IMR-90 (cell line): ENCODE measurements at regions not wholly inside any gene's neighbourhood (a gene's known extent, or its start where the extent isn't known, plus 50 kb on each side); places are given as distances from the start of the nearest gene placed in this dataset.

Experiments
- ATAC-seq: fragments of 200-7000 bp; cut with Tn5 transposase; 2 replicates; pipeline ENCODE4 v1.9.1; 2020; ENCODE audit warnings: low read depth, mild to moderate bottlenecking, moderate library complexity
- BruUV-seq: library from RNA; stranded (reverse); fragments of 400-500 nt; replicated peaks from 2 replicates; lab custom pipeline; 2021; lab: Mats Ljungman, UMichigan
- CTCF ChIA-PET: fragments of 300-600 bp; formaldehyde crosslinking; extraction: SDS; loops from one replicate; lab custom pipeline; 2021; ENCODE audit warnings: antibody characterized with exemption; lab: Yijun Ruan, JAX
- POLR2A ChIA-PET: fragments of 300-600 bp; sonication (Branson Sonifier 250); formaldehyde crosslinking; loops from one replicate; lab custom pipeline; 2022; ENCODE audit warnings: antibody characterized with exemption; ENCODE audit not compliant: unreplicated experiment; lab: Charles Lee
- DNase-seq: peaks from one replicate; pipeline ENCODE4 v3.0.0; 2013
- H2AFZ ChIP-seq: replicated peaks from 2 replicates; pipeline ENCODE3; 2013; ENCODE audit warnings: low read length, mild to moderate bottlenecking; ENCODE audit not compliant: poor library complexity
- H2AK5ac ChIP-seq: 2 replicates; pipeline ENCODE4 v1.6.1; 2013; ENCODE audit warnings: low read depth, low read length, inconsistent platforms
- H2AK9ac ChIP-seq: replicated peaks from 2 replicates; pipeline ENCODE3; 2013; ENCODE audit warnings: mild to moderate bottlenecking, low read depth, low read length, moderate library complexity; ENCODE audit not compliant: poor library complexity
- H2BK120ac ChIP-seq: 2 replicates; pipeline ENCODE4 v1.6.1; 2013; ENCODE audit warnings: low read depth, low read length, inconsistent platforms
- H2BK15ac ChIP-seq: 3 replicates; pipeline ENCODE4 v1.6.1; 2013; ENCODE audit warnings: low read depth, low read length, inconsistent platforms
- H2BK20ac ChIP-seq: 2 replicates; pipeline ENCODE4 v1.6.1; 2013; ENCODE audit warnings: low read depth, mild to moderate bottlenecking, inconsistent platforms, low read length, moderate library complexity
- H2BK5ac ChIP-seq: 2 replicates; pipeline ENCODE4 v1.6.1; 2013; ENCODE audit warnings: mild to moderate bottlenecking, low read depth, low read length, inconsistent platforms; ENCODE audit not compliant: poor library complexity, severe bottlenecking
- H3K14ac ChIP-seq: replicated peaks from 2 replicates; pipeline ENCODE4 v1.6.1; 2013; ENCODE audit warnings: low read depth, low read length, inconsistent platforms
- H3K18ac ChIP-seq: 2 replicates; pipeline ENCODE4 v1.6.1; 2013; ENCODE audit warnings: low read depth, low read length, control low read depth
- H3K23ac ChIP-seq: 2 replicates; pipeline ENCODE4 v1.6.1; 2013; ENCODE audit warnings: low read depth, low read length, inconsistent platforms
- H3K27ac ChIP-seq: 2 replicates; pipeline ENCODE4 v1.5.1; 2013; ENCODE audit warnings: mild to moderate bottlenecking, control low read depth, low read length; ENCODE audit not compliant: insufficient read depth
- H3K27me3 ChIP-seq: 2 replicates; pipeline ENCODE4 v1.6.1; 2013; ENCODE audit warnings: low read length; ENCODE audit not compliant: control insufficient read depth, insufficient read depth
- H3K36me3 ChIP-seq: 2 replicates; pipeline ENCODE4 v1.6.1; 2013; ENCODE audit warnings: low read length, mixed read lengths; ENCODE audit not compliant: control insufficient read depth, insufficient read depth
- H3K4ac ChIP-seq: 2 replicates; pipeline ENCODE4 v1.6.1; 2013; ENCODE audit warnings: low read depth, low read length, inconsistent platforms
- H3K4me1 ChIP-seq: 2 replicates; pipeline ENCODE4 v1.6.1; 2013; ENCODE audit warnings: low read length, mixed read lengths; ENCODE audit not compliant: control insufficient read depth, insufficient read depth
- H3K4me2 ChIP-seq: 2 replicates; pipeline ENCODE4 v1.6.1; 2013; ENCODE audit warnings: low read depth, mild to moderate bottlenecking, control low read depth, low read length, moderate library complexity
- H3K4me3 ChIP-seq: 2 replicates; pipeline ENCODE4 v1.5.1; 2013; ENCODE audit warnings: low read depth, mild to moderate bottlenecking, control low read depth, low read length, moderate library complexity; ENCODE audit not compliant: insufficient read depth
- H3K56ac ChIP-seq: 2 replicates; pipeline ENCODE4 v1.6.1; 2013; ENCODE audit warnings: low read length, inconsistent platforms; ENCODE audit not compliant: insufficient read depth; ENCODE audit errors: extremely low read depth
- H3K79me1 ChIP-seq, 2 experiments: 2 replicates each; pipeline ENCODE4 v1.6.1; 2013; ENCODE audit warnings: low read length in 2 of 2, inconsistent platforms in 1 of 2, low read depth in 1 of 2
- H3K9ac ChIP-seq: 2 replicates; pipeline ENCODE4 v1.6.1; 2013; ENCODE audit warnings: low read depth, low read length, control low read depth
- H3K9me1 ChIP-seq: 2 replicates; pipeline ENCODE4 v1.6.1; 2013; ENCODE audit warnings: low read length, inconsistent platforms; ENCODE audit not compliant: insufficient read depth
- H3K9me3 ChIP-seq: 2 replicates; pipeline ENCODE4 v1.6.1; 2013; ENCODE audit warnings: low read length; ENCODE audit not compliant: control insufficient read depth, insufficient read depth
- H4K20me1 ChIP-seq: 2 replicates; pipeline ENCODE4 v1.6.1; 2013; ENCODE audit warnings: low read length, inconsistent platforms; ENCODE audit not compliant: insufficient read depth
- H4K5ac ChIP-seq: 2 replicates; pipeline ENCODE4 v1.6.1; 2013; ENCODE audit warnings: mild to moderate bottlenecking, low read depth, low read length, control low read depth
- H4K8ac ChIP-seq, 2 experiments: 2 replicates each; pipeline ENCODE4 v1.6.1; 2013; ENCODE audit warnings: low read depth in 2 of 2, low read length in 2 of 2, control low read depth in 1 of 2, inconsistent platforms in 1 of 2
- H4K91ac ChIP-seq: 2 replicates; pipeline ENCODE4 v1.6.1; 2013; ENCODE audit warnings: low read depth, low read length, inconsistent platforms; ENCODE audit not compliant: insufficient read depth
- BHLHE40 ChIP-seq: fragments of 150-350 bp; IDR thresholded peaks from 2 replicates; pipeline ENCODE4 v1.6.1; 2016; ENCODE audit warnings: mild to moderate bottlenecking, low read depth, low read length
- CEBPB ChIP-seq: IDR thresholded peaks from 2 replicates; pipeline ENCODE4 v1.6.1; 2012; ENCODE audit warnings: low read depth, low read length, improper control_type of control experiment
- CHD1 ChIP-seq: IDR thresholded peaks from 2 replicates; pipeline ENCODE4 v1.6.1; 2012; ENCODE audit warnings: low read depth, low read length, improper control_type of control experiment
- MAFK ChIP-seq: IDR thresholded peaks from 2 replicates; pipeline ENCODE4 v1.6.1; 2012; ENCODE audit warnings: low read depth, low read length, improper control_type of control experiment
- MXI1 ChIP-seq: IDR thresholded peaks from 2 replicates; pipeline ENCODE4 v1.6.1; 2012; ENCODE audit warnings: low read depth, mild to moderate bottlenecking, low read length, moderate library complexity, borderline replicate concordance
- NFE2L2 ChIP-seq: fragments of 150-350 bp; IDR thresholded peaks from 2 replicates; pipeline ENCODE4 v1.6.1; 2016; ENCODE audit warnings: low read depth, mild to moderate bottlenecking, low read length
- POLR2A ChIP-seq: IDR thresholded peaks from 2 replicates; pipeline ENCODE4 v1.6.1; 2012; ENCODE audit warnings: mild to moderate bottlenecking, low read depth, low read length
- RAD21 ChIP-seq: IDR thresholded peaks from 2 replicates; pipeline ENCODE4 v1.6.1; 2012; ENCODE audit warnings: low read length, improper control_type of control experiment
- SMC3 ChIP-seq: fragments of 150-350 bp; IDR thresholded peaks from 2 replicates; pipeline ENCODE4 v1.6.1; 2016; ENCODE audit warnings: low read depth, mild to moderate bottlenecking, antibody characterized with exemption, low read length, moderate library complexity
- whole genome bisulfite sequencing, 2 experiments: methylation state at CpG; one replicate each; pipeline versions ENCODE4 v1.1.5 to v1.1.7; 2013; ENCODE audit warnings: missing lambda C conversion rate in 2 of 2; ENCODE audit not compliant: insufficient read length in 1 of 2; ENCODE audit errors: extremely low coverage in 2 of 2; 5-methylcytosine and 5-hydroxymethylcytosine counted together
- dilution Hi-C: fragments of 300-500 bp; cut with HindIII; formaldehyde crosslinking; loops from one replicate; pipeline ENCODE4 v1.14.3; 2018; ENCODE audit warnings: low sequenced_read_pairs; ENCODE audit not compliant: unreplicated experiment
- in situ Hi-C: fragments of 300-500 bp; cut with MboI; formaldehyde crosslinking; loops from 3 replicates; pipeline ENCODE4 v1.14.3; 2019; ENCODE audit warnings: low sequenced_read_pairs, inconsistent platforms, mixed read lengths
- intact Hi-C: fragments of 100-400 bp; cut with micrococcal nuclease; formaldehyde crosslinking; loops from 2 replicates; pipeline ENCODE4 v1.10.0; 2022
- TF ChIP-seq, protein P1 (sequence below): fragments of 150-350 bp; IDR thresholded peaks from 2 replicates; pipeline ENCODE4 v1.6.1; 2016; ENCODE audit warnings: low read depth, mild to moderate bottlenecking, low read length, moderate library complexity, borderline replicate concordance

GRCh38 chr20:16806061-16806460 lies 57.9 kb downstream of the OTOR start:
- no peak for TF ChIP-seq SMC3
- no peak for TF ChIP-seq CEBPB
- TF ChIP-seq CHD1: no peak
- TF ChIP-seq MAFK: no peak
- no peak for TF ChIP-seq MXI1
- TF ChIP-seq NFE2L2: no peak
- no peak for TF ChIP-seq RAD21
- TF ChIP-seq, protein P1, sequence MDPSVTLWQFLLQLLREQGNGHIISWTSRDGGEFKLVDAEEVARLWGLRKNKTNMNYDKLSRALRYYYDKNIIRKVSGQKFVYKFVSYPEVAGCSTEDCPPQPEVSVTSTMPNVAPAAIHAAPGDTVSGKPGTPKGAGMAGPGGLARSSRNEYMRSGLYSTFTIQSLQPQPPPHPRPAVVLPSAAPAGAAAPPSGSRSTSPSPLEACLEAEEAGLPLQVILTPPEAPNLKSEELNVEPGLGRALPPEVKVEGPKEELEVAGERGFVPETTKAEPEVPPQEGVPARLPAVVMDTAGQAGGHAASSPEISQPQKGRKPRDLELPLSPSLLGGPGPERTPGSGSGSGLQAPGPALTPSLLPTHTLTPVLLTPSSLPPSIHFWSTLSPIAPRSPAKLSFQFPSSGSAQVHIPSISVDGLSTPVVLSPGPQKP: no peak
- TF ChIP-seq BHLHE40: no peak
- TF ChIP-seq POLR2A: no peak
- no peak overlapping the region for H2BK15ac ChIP-seq
- H3K18ac ChIP-seq: peak overlapping the region; percentile 9; the same call in 1 of the 2 replicates
- H3K9me1 ChIP-seq: no peaks in the 10 kb centered on the region
- no peak overlapping the region for H3K56ac ChIP-seq
- H3K9me3 ChIP-seq: no peaks in the 10 kb centered on the region; the same call in 1 of the 2 replicates
- H2BK20ac ChIP-seq: no peak overlapping the region
- H3K4ac ChIP-seq: no peak overlapping the region
- H3K4me1 ChIP-seq: no peaks in the 10 kb centered on the region
- H4K8ac ChIP-seq: no peak overlapping the region
- H4K5ac ChIP-seq: no peak overlapping the region
- DNase-seq (no peak), ATAC-seq (no peak)
- dilution Hi-C loops (loop anchor here (10.0 kb wide), 1 partner anchor 629 kb away; no protein-coding TSS in a partner anchor), in situ Hi-C loops (loop anchor here (25.0 kb wide), 1 partner anchor 431 kb away; the partner anchor contains the start of gene PCSK2), intact Hi-C loops (loop anchor here (10.0 kb wide), 1 partner anchor 419 kb away; the partner anchor contains the start of gene PCSK2)
- H2AK5ac ChIP-seq: no peak overlapping the region
- H3K36me3 ChIP-seq: no peaks in the 10 kb centered on the region
- no peaks in the 10 kb centered on the region for H3K79me1 ChIP-seq
- CTCF ChIA-PET: interaction anchor here (3.0 kb wide), 1 partner anchor 16 kb away, joined by 9 read pairs; no protein-coding TSS in a partner anchor
- no TSS peak for BruUV-seq
- H3K9ac ChIP-seq: no peak overlapping the region
- H2AK9ac ChIP-seq: no peak overlapping the region
- H2BK120ac ChIP-seq: no peak overlapping the region
- H3K27ac ChIP-seq: no peak overlapping the region
- WGBS, 2 experiments: 40% methylated on average over 1 of the region's 6 CpGs; no CpG with 5 or more reads in 1 of the 2 experiments
- no peak overlapping the region for H4K91ac ChIP-seq
- no peak overlapping the region for H3K4me2 ChIP-seq
- no peaks in the 10 kb centered on the region for H4K20me1 ChIP-seq
- H3K23ac ChIP-seq: no peak overlapping the region
- H2AFZ ChIP-seq: no peak overlapping the region
- H3K14ac ChIP-seq: no peak overlapping the region
- POLR2A ChIA-PET: no interaction called here
- peaks cover 2% of the 10 kb centered on the region; the same call in 1 of the 2 replicates for H3K27me3 ChIP-seq
- H2BK5ac ChIP-seq: no peak overlapping the region
- no peak overlapping the region for H3K4me3 ChIP-seq
